HS-5 (cell line): ENCODE measurements at regions not wholly inside any gene's neighbourhood (a gene's known extent, or its start where the extent isn't known, plus 50 kb on each side); places are given as distances from the start of the nearest gene placed in this dataset.

Experiments used
- DNase-seq: peaks from one replicate; pipeline ENCODE4 v3.0.0-alpha.2; 2012; ENCODE audit warnings: low read depth

GRCh38 chr3:159789742-159790635 is 198.6 kb upstream of the IL12A start:
- DNase-seq: no peak

- DNase-seq: no peak
These were observed 197.3 kb upstream of the IL12A start for GRCh38 chr3:159791336-159791735.

GRCh38 chr3:159792070-159792469 is 196.6 kb upstream of the IL12A start:
- DNase-seq: no peak

GRCh38 chr3:159795042-159795441 is 193.6 kb upstream of the IL12A start:
- DNase-seq: no peak

- no peak for DNase-seq
These were observed 192.9 kb upstream of the IL12A start for GRCh38 chr3:159795681-159796175.

- DNase-seq: no peak
These were observed 192.4 kb upstream of the IL12A start for GRCh38 chr3:159796226-159796625.

- DNase-seq: no peak
These were observed 191.9 kb upstream of the IL12A start for GRCh38 chr3:159796744-159797143.

GRCh38 chr3:159797771-159798170 is 190.9 kb upstream of the IL12A start:
- no peak for DNase-seq

GRCh38 chr3:159798951-159799350 is 189.7 kb upstream of the IL12A start:
- DNase-seq: no peak

GRCh38 chr3:159800434-159801155 is 188.0 kb upstream of the IL12A start:
- DNase-seq: no peak

- no peak for DNase-seq
These were observed 185.8 kb upstream of the IL12A start for GRCh38 chr3:159802864-159803263.

- DNase-seq: no peak
These were observed 185.2 kb upstream of the IL12A start for GRCh38 chr3:159803459-159803858.

- DNase-seq: no peak
These were observed 183.8 kb upstream of the IL12A start for GRCh38 chr3:159804726-159805410.

- no peak for DNase-seq
These were observed 183.2 kb upstream of the IL12A start for GRCh38 chr3:159805411-159805772.

GRCh38 chr3:159806412-159806811 is 182.2 kb upstream of the IL12A start:
- DNase-seq: no peak

GRCh38 chr3:159807137-159808040 is 181.2 kb upstream of the IL12A start:
- no peak for DNase-seq

- no peak for DNase-seq
These were observed 174.7 kb upstream of the IL12A start for GRCh38 chr3:159813822-159814531.

- no peak for DNase-seq
These were observed 172.1 kb upstream of the IL12A start for GRCh38 chr3:159816512-159816911.

- DNase-seq: no peak
These were observed 171.5 kb upstream of the IL12A start for GRCh38 chr3:159817126-159817525.

- DNase-seq: no peak
These were observed 171.1 kb upstream of the IL12A start for GRCh38 chr3:159817571-159817970.

GRCh38 chr3:159818399-159818798 is 170.2 kb upstream of the IL12A start:
- no peak for DNase-seq
